ENCODE measurements at regions not wholly inside any gene's neighbourhood (a gene's known extent, or its start where the extent isn't known, plus 50 kb on each side); places are given as distances from the start of the nearest gene placed in this dataset.

DNA sequence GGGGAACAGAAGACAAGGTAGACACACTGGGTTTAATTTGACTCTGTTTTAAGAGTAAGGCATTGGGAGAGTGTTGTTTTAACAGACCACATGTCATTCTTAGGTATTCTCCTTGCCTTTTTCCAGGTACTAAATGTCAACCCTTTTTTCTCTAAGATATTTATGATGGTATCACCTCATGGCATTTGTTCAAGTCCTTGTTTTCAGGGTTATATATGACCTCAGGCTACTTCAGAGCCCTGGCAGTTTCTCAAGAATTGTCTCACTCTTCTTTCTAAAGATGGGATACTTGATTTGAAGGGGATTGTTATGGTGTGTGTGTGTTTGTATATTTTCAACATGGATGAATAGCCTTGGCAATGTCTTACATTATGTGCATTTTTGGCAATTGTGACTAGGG is 131.1 kb upstream of the ACTBL2 start:
- TF ChIP-seq, protein P1, sequence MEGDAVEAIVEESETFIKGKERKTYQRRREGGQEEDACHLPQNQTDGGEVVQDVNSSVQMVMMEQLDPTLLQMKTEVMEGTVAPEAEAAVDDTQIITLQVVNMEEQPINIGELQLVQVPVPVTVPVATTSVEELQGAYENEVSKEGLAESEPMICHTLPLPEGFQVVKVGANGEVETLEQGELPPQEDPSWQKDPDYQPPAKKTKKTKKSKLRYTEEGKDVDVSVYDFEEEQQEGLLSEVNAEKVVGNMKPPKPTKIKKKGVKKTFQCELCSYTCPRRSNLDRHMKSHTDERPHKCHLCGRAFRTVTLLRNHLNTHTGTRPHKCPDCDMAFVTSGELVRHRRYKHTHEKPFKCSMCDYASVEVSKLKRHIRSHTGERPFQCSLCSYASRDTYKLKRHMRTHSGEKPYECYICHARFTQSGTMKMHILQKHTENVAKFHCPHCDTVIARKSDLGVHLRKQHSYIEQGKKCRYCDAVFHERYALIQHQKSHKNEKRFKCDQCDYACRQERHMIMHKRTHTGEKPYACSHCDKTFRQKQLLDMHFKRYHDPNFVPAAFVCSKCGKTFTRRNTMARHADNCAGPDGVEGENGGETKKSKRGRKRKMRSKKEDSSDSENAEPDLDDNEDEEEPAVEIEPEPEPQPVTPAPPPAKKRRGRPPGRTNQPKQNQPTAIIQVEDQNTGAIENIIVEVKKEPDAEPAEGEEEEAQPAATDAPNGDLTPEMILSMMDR (conservative IDR thresholded peaks at IDR 0.05; ENCODE audit: low read depth, low read length), result no peak
- H3K4me3 ChIP-seq (ENCODE audit: low read length), result no peak overlapping the region
- no peak for DNase-seq (ENCODE audit: low read depth)

DNA sequence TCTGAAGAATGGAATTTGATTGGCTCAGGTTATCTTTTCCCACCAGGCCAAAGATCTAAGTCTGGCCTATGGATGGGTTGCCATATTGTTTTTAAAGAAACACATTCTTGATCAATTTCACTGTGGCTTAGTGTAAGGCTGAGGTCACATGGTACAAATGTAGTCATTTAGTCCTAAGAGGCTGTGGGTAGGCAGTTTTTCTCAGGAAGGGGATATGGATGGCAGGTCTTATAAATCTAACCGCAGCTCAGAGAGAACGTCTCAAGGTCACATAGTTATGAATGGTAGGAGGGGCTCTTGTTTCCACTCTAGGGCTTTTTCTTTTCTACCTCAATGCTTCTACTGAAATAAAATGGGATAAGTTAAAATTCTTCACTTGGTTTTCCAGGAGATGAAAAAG is 128.6 kb upstream of the ACTBL2 start:
- TF ChIP-seq, protein P1 (conservative IDR thresholded peaks at IDR 0.05; ENCODE audit: low read depth, low read length), result no peak

DNA sequence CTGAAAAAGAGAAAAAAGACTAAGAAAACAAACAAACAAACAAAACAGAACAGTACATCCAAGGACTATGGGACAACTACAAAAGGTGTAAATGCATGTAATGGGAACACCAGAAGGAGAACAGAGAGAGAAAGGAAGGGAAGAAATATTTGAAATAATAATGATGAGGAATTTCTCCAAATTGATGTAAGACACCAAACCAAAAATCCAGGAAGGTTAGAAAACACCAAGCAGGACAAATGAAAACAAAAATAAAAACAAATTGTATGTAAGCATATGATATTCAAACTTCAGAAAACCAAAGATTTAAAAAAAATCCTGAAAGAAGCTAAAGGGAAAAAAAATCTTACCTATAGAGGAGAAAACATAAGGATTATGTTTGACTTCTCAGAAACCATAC is 125.9 kb upstream of the ACTBL2 start:
- TF ChIP-seq, protein P1 (conservative IDR thresholded peaks at IDR 0.05; ENCODE audit: low read depth, low read length), result no peak
- no peak for DNase-seq (ENCODE audit: low read depth)
- H3K4me3 ChIP-seq (ENCODE audit: low read length), result no peak overlapping the region

More for the DNA sequence above, 128.6 kb upstream of the ACTBL2 start:
- no peak for DNase-seq (ENCODE audit: low read depth)
- no peak overlapping the region for H3K4me3 ChIP-seq (ENCODE audit: low read length)

DNA sequence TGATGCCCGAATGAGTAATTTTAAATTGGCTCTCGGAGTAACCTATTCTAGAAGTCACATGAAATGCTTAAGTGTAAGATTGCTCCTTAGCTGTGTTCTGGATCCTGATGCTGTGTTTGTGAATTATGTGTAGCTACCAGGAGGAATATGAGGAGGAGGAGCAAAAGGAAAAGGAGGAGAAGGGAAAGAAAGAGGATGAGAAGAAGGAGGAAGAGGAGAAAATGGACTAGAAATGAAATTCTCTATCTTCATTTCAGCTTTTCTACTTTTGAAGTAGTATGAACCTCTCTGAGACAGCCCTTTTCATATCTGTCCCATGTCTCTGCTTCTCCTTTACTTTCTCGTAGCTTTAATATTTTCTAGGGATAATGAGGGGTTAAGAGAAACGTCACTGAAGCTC is 119.4 kb upstream of the ACTBL2 start:
- no peak for DNase-seq (ENCODE audit: low read depth)
- H3K4me3 ChIP-seq (ENCODE audit: low read length), result no peak overlapping the region
- TF ChIP-seq, protein P1 (conservative IDR thresholded peaks at IDR 0.05; ENCODE audit: low read depth, low read length), result no peak

DNA sequence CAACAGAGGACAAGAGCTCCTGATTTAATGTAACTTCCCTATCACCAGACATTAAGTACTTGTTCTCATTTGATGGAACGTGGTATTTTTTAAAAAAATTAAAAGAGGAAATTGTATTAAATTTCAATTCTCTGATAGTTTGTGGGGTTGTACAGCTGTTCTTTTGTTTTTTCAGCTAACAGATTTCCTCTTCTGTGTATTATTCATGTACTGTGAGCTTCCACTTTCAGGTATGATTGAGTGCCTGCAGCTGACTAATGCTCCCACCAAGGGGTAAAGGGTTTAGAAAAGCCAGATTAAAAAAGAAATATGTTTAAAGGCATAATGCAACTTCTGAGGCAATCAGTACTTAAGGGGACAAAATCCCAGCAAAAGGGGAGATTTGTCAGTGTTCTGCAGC is 117.7 kb upstream of the ACTBL2 start:
- no peak for DNase-seq (ENCODE audit: low read depth)
- no peak overlapping the region for H3K4me3 ChIP-seq (ENCODE audit: low read length)
- TF ChIP-seq, protein P1 (conservative IDR thresholded peaks at IDR 0.05; ENCODE audit: low read depth, low read length), result no peak

DNA sequence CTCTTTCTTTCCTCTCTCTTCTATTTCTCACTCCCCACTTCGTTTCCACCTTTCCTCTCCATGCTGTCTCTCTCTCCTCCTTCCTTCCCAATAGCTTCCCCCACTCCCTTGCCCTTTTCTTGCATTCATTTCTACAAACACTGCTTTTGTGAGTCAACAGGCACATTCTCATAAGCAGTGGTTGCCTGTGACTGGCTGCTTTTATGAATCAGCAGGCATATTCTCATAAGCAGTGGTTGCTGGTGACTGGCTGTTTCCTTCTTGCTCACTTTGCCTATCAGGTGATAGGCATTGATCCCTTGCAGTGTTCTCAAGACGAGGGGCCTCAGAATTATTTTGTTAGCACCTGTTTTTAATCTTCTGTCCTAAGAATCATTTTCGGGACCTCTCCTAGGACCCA is 116.1 kb upstream of the ACTBL2 start:
- TF ChIP-seq, protein P1 (conservative IDR thresholded peaks at IDR 0.05; ENCODE audit: low read depth, low read length), result no peak
- DNase-seq (ENCODE audit: low read depth), result peak; percentile 68
- no peak overlapping the region for H3K4me3 ChIP-seq (ENCODE audit: low read length)

DNA sequence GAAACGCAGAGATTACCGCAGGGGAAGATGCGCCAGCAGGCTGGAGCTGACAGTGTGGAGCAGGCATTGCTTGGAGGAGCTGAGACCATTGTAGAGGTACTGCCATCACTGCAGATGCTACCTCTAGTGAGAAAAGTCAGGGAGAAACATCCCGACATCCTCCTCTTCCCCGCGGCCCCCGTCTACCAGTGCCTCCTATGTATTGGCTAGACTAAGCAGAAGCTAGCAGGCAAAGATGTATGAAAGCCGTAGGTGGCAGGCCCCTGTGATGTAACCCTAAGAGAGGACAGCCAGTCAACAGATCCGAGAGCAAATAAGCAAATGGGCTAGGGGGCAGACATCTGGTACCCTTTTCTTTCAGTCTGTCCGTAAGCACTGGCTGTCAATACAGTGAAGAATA is 115.5 kb upstream of the ACTBL2 start:
- TF ChIP-seq, protein P1 (conservative IDR thresholded peaks at IDR 0.05; ENCODE audit: low read depth, low read length), result no peak
- no peak for DNase-seq (ENCODE audit: low read depth)

More for the DNA sequence above, 115.5 kb upstream of the ACTBL2 start:
- H3K4me3 ChIP-seq (ENCODE audit: low read length), result no peak overlapping the region

Measured in retinal pigment epithelial cell (primary cell).